HG02885 (cell line): ENCODE measurements at regions not wholly inside any gene's neighbourhood (a gene's known extent, or its start where the extent isn't known, plus 50 kb on each side); places are given as distances from the start of the nearest gene placed in this dataset.
"Not testable (repeated sequence)": the region's sequence is repeated elsewhere in the genome, so short reads cannot be mapped to it uniquely, and the experiment has no call there.

ENCODE experiments used
- ATAC-seq: cut with Tn5 transposase; IDR thresholded peaks from one replicate; pipeline ENCODE4 v1.9.1; 2021; ENCODE audit warnings: mild to moderate bottlenecking; ENCODE audit not compliant: unreplicated experiment, poor library complexity

DNA sequence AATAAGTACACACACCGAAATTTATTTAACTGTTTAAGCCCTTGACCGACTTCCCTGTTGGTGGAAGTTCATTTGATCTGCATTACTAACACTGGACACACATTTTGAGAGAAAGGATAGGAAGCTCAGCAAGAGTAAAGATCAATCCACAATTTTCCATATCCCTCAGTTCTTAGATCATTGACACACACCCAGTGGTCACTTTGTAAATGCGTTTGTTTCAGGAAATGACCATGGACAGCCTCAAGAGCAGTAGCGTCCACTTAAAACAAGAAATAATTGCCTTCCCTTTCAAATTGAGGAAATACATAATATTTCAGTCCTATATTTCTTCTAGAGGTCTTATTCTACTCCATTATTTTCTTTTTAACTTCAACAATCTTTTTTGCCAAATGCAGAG lies 511.5 kb upstream of the PTBP2 start:
- ATAC-seq = no peak

DNA sequence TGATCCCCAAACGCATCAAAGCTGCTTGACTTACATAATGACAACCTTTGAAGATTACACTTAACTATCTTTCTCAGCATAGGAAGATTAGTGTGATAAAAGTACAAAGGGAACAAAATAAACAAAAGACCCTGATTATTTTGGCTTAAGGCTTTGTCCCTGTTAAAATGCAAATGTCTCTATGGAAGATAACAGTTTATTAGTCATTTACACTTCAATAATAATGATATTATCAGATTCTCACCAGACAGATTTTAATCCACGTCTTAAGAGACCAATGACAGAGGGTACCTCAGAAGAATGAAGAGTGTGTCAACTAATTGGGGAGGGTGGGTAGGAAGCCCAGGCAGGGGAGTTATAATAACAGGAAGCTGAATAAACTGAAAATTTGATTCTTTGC lies 510.4 kb upstream of the PTBP2 start:
- ATAC-seq = no peak

DNA sequence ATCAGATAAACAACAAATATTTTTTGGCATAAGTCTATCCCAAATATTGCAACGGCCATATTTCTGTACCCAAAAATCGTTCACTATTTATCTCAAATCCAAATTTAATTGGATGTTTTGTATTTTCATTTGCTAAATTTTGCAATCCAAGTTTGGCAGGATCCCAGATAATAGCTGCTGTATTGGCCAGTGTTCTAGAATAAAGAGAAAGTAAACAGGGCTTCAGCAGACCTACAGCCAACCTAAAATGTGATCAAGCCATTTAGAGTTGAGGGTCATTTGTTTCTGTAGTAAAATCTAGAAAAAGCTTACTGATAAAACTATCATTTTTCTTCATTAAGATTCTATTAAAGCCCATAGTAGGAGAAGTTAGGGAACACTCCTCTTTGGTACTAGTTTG lies 506.6 kb upstream of the PTBP2 start:
- ATAC-seq = no peak

DNA sequence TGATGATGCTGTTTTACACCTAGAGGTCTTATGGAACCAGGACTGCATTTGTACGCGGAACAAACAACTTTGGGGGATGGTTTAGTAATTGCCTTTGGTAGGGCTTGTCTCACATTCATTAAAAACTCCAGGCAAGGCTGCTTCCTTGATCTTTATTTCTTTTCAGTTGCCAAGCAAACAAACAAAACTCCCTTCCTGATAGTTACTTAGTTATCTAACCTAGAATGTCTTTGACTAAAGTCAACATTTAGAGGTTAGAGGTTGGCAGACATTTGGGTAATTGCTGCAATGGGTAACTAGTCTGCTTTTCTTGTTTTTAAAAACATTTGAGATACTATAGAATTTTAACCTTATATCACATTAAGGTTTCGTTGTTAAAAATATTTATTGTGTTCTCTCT lies 500.9 kb upstream of the PTBP2 start:
- ATAC-seq = no peak

DNA sequence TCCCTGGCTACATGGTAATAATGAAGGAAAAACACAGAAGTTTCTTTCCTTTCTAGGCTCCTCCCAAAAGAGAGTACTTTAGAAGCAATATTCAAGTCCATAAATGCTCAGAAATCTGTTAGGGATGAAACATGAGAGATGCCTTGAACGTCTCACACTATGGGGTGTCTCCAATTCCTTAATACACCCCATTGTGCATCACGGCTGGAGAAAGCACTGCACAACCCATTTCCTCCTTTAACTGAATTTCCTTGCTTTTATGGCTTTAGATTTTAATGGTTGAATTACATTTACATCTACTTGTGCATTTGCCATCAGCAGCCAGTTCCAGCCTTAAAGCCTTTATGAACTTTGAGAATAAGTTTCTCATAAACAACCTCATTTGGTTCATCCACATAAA lies 498.9 kb upstream of the PTBP2 start:
- no peak for ATAC-seq

DNA sequence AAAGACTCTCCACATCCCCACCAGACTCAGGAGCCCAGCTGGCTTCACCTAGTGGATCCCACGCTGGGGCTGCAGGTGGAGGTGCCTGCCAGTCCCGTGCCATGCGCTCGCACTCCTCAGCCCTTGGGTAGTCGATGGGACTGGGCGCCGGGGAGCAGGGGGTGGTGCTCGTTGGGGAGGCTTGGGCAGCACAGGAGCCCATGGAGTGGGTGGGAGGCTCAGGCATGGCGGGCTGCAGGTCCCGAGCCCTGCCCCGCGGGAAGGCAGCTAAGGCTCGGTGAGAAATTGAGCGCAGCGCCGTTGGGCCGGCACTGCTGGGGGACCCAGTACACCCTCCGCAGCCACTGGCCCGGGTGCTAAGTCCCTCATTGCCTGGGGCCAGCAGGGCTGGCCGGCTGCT lies 497.4 kb upstream of the PTBP2 start:
- not testable (repeated sequence) for ATAC-seq

DNA sequence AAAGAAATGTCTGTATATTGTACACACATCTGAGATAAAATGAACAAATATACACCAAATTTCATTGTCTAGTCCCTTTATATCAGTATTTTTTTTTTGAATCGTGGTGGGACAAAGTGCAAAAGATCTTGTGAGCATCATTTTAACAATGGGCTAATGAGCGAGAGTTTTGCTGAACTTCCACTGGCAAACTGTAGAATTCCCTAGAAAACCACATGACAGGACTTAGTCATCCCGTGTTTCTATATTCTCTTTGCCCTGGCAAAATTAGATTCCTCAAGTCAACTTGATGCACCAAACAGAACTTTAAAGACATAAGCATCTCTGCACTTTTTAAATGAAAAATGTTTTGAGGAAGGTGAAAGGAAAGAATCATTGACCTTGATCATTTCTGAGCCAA lies 488.2 kb upstream of the PTBP2 start:
- no peak for ATAC-seq

DNA sequence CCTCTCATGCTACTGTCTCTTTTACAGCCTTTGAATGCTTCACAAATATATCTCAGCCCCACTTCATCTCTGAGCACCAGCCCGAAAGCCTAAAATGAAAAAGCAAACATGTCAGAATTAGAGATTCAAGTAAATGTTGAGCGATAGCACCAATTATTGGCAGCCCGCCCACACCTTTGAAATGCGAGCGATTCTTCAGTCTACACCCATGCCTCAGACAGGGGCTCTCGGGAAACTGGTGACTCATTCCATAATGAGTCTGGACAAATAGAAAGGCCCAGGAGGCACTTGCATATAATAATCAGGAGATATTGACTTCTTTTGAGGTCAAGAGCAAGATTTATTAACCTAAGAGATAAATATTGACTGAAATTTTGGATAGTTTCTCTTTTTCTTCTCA lies 487.3 kb upstream of the PTBP2 start:
- no peak for ATAC-seq

DNA sequence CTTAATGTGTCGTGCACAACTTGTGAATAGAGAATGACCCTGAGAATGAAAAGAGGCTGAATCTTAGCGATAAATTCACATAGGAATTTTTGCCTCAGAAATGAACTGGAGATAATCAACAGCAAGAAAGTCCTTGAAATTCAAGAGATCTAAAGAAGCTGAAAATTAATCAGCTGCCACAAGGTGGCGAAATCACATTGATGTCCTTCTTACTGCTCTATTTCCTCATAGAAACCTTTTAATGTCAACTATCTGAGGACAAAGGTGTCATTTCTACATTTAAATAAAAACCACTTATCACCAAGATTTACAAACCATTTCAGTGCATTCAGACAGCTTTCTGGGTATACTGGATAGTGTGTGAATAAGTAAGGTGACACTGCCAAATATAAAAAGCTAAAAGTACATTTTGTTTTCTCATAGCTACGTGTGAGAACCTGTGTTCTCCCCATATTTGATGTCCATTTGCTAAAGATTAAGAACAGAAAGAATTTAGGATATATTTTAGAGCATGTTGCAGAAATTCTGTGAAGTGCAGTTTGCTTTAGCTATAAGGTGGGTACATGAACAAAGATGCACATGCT lies 485.3 kb upstream of the PTBP2 start:
- peak; percentile 69 for ATAC-seq

DNA sequence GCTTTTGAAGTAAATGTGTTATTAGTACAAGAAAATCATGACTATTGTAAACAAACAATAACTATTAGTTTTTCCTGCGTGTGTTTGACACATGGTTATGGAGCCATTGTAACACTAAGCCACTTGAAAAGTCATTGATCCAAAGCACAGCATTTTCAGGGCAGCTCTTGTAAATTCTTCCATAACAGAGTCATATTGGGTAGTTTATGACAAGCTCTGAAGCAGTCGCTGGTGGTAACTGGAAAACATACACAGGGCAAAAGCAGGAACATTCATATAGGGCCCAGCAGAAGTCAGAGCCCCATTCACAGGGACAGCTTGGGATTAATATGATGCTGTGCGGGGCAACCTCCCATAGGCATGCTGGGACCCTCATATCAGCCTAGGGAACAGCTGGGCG lies 483.2 kb upstream of the PTBP2 start:
- ATAC-seq = no peak

DNA sequence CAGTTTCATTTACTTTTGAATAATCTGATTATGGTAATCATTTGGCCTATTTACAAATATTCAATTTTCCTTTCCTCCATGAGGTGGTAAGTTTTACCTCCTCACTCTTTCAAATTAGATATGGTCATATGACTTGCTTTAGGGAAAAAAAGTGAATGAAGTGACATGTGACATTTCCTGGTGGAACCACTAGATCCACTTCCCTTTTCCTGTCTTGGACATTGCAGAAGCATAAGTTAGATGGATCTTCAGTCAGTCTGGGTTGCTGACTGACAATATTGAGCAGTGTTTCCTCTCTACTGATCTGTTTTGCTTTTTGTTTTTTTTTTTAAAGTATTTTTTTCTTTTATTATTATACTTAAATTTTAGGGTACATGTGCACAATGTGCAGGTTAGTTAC lies 481.1 kb upstream of the PTBP2 start:
- ATAC-seq = no peak

DNA sequence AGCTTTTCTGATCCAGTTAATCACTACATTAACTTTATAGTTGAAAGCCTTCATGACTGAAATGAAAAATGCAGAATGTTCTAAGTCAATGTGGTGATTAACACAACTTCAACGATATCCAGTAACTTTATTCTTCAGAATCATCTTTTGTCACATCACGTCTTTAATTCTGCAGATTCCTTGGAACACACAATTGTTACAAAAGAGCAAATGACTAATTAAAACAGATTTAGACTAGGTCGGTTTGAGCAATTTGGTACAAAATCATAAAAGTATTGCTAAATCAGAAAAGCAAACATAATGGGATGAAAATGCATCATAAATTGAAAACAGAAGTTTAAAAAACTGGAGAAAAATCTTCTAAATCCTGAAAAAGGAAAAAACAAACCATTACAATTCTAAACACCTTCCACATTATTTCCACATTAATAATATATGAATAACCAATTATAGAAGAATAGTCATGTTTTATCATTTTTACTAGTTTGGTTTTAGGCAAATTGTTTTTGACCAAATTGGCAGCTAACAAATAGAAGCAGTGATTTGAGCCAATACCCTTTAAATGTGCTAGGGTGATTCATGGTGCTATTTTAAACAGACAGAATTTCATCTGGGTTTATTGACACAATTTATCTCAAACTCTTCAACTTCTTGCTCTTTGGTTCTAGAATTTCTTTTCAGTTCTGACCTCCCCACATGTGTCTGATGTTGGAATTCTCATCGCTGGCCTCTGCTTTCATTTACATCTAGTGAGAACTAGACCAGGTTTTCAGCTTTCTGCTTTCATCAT lies 468.1 kb upstream of the PTBP2 start:
- ATAC-seq = no peak

DNA sequence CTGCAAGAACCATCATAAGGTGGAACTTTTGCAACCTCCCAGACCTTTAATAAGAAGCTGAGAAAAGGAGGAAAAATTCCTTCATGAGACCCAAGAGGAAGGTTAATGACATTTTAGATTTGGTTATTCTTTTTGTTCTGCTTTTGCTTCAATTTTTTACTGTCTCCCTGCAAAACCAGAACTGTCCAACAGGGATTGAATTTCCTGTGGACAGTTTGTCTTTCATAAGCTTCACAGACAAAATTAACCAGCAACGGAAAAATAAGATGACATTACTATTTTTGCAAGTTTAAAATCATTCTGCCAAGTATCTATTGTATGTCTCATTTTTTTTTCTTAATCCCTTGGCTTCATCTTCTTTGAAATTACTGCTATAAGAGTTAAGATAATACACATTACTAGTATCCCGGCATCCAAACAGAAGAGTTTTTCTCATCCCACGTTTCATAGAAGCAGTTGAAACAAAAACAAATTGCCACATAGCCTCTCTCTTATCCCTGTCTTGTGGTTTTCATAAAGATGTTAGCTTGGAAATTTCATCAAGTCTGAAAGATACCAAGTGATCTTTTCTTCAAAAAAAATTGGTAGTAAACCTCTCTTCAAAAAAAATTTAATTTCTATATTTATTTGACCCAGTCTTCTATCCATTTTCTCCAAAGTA lies 465.3 kb upstream of the PTBP2 start:
- no peak for ATAC-seq

DNA sequence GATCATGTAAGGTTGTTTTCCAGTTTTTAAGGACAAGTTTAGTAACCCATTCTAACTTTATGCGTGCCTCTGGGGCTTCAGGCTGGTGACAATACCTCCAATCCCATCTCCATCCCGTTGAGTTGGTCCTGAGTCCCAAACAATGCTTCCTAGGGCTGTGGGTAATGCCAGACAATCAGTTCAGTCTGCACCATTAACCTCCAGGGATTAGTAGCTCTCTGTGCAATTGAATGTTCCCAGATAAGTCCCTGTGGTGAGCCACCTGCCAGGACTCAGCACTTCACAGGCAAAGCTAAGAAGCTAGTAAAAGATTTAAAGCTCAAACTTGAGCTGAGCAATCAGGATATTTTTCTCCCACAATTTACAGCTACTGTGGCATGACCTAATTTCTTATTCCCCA lies 462.2 kb upstream of the PTBP2 start:
- ATAC-seq = no peak

DNA sequence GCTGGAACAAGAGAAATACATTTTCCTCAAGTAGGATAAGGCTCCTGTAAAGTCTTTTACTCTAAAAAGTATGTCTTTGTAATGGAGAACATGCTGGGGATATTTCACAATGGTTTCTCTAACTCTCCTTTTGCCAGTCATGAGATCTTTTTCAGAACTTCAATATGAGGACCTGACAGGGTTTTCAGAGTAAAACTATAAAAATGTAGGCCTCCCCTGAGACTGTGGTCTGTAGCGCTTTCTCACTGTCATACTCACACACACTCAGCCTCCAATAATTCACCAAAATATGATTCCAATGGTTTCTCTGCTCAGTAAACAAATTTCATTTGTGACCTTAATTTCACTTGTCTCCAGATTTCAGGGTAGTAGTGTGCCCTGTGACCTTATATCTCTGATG lies 440.1 kb upstream of the PTBP2 start:
- ATAC-seq = no peak

DNA sequence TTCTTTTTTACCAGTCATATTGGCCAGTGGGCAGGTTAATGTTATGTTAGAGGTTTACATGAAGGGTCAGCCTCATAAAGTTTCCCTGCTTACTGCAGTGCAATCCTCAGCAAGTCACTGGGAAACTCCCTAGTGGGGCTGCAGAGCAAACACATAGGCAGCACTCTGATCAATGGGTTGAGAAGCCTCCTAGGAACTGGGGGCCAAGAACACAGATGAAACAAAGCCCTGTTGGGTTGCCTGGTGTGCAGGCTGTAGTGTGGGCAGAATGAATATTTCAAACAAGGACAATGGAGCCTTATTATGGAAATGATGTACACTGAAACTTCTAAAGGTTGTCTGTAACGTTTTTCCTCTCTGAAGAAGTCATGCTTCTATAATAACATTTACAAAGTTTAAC lies 431.6 kb upstream of the PTBP2 start:
- ATAC-seq = no peak

DNA sequence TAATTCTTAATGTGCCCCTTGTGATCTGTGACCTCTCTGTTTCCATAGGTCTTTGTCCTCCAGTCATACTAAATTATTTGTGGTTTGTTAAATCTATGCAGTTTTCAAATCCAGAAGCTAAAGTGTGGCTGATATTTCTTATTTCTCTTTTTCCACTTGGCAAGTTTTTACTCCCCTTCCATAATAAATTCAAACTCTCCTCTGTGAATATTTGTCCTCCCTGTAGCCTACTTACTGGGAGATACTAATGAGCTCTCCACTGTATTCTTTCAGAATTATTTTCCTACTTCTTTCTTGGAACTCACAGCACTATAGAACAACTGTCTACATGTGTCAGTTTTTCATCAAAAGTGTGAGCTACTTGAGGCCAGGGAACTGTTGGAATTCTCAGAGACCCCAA lies 430.8 kb upstream of the PTBP2 start:
- ATAC-seq = no peak

DNA sequence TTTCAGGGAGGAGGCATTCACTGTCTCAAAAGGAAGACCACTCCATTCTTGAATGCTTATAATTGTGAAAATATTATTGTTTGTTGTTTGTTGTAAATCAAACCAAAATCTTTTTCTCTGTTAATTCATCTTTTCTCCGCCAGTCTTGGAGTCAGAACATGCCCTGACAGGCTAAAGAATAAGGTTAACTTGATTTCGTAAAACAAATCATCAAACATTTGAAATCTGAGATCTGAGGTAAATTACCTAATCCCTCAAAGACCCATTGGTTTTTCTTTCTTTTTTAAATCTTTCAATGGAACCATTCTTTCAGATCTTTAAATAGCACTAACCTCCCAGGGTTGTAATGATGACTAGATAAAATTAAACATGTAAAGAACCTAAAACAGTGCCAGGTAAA lies 430.1 kb upstream of the PTBP2 start:
- ATAC-seq = no peak

DNA sequence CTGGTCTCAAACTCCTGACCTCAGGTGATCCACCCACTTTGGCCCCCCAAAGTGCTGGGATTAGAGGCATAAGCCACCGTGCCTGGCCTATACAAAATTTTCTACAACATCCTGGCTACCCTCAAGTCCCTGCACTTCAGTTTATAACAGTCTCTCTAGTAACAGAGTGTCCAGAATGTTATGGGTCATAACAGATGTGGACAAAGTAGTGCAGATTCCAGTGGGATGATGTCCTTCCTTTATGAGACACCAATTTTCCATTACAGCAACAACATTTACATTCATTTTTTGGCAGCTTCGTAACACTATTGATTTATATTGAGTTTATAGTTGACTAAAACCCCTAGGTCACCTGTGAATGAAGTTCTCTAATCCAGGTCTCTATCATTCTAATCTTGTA lies 429.4 kb upstream of the PTBP2 start:
- ATAC-seq = no peak

DNA sequence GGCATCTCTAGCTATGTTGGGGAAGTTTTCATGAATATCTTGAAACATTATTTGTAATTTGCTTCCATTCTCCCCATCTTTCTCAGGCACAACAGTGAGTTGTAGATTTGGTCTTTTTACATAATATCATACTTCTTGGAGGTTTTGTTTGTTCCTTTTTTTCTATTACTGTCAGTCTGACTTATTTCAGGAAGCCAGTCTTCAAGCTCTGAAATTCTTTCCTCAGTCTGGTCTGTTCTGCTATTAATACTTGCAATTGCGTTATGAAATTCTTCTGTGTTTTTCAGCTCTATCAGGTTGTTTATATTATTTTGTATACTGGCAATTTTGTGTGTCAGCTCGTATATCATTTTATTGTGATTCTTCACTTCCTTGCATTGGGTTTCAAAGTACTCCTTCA lies 424.6 kb upstream of the PTBP2 start:
- ATAC-seq = no peak

DNA sequence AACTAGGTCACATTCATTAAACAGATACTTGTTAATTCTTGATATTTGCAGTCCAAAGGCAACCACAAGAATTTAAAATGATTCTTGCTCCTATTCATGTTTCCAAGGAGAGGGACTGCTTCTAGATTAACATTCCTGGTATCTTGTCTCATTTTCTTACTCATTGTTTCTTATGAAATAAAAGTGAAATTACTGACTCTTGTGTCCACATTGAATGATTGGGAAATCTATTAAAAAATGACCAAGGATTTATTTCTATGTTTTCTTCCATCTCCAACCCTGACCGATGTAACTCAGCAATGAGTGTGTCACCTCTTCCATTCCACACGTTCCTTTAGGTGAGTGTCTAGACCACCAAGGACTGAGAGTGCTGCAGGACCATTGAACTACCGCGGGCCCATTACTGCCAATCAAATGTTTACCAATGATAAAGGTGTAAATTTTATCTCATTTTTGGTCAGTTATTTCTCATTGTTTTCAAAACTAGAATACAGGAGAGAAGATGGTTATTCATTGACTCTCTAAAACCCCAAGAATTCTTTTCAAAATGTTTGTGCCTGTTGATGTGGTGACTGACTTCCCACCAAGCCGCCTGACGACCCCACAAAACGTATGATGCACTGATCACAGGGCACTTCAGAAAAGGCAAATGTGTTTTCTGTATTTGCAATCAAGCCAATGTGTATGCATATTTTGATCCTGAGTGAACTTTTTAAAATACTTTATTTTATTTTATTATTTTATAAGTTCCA lies 414.6 kb upstream of the PTBP2 start:
- ATAC-seq = no peak
